ENCODE measurements at regions not wholly inside any gene's neighbourhood (a gene's known extent, or its start where the extent isn't known, plus 50 kb on each side); places are given as distances from the start of the nearest gene placed in this dataset.

- TF ChIP-seq GATA2 (IDR thresholded peaks at IDR 0.05; ENCODE audit: low read depth, low read length) = no peak
- TF ChIP-seq GATA3 (IDR thresholded peaks at IDR 0.05; ENCODE audit: low read depth, low read length) = no peak
Observed at GRCh38 chr21:41680444-41681347, 86.2 kb downstream of the RIPK4 start.
